HCT116 (cell line): ENCODE measurements at regions not wholly inside any gene's neighbourhood (a gene's known extent, or its start where the extent isn't known, plus 50 kb on each side); places are given as distances from the start of the nearest gene placed in this dataset.

Experiments used
- ATAC-seq: fragments of 200-7000 bp; cut with Tn5 transposase; 2 replicates; pipeline ENCODE4 v1.9.1; 2020; ENCODE audit warnings: mild to moderate bottlenecking, moderate library complexity
- BruUV-seq: library from RNA; stranded (reverse); fragments of 400-500 nt; replicated peaks from 2 replicates; lab custom pipeline; 2021; lab: Mats Ljungman, UMichigan
- CTCF ChIA-PET: fragments of 300-600 bp; sonication (Branson Sonifier 250); formaldehyde crosslinking; loops from one replicate; lab custom pipeline; 2021; ENCODE audit warnings: antibody characterized with exemption; lab: Charles Lee
- POLR2A ChIA-PET: fragments of 300-600, 350-600 bp; sonication (Branson Sonifier 250); formaldehyde crosslinking; loops from one replicate; lab custom pipeline; 2021; ENCODE audit warnings: antibody characterized with exemption; lab: Charles Lee
- RAD21 ChIA-PET, 2 experiments: fragments of 300-600 bp; sonication (Branson Sonifier 250); formaldehyde crosslinking; loops; one replicate each; lab custom pipeline; 2023; ENCODE audit warnings: low total read pairs in 2 of 2; ENCODE audit not compliant: uncharacterized antibody in 2 of 2, unreplicated experiment in 2 of 2, low non-redundant PET in 1 of 2; lab: Charles Lee
- DNase-seq: peaks from one replicate; pipeline ENCODE4 v3.0.0-alpha.2; 2010; ENCODE audit warnings: low read depth, low spot score
- H2AFZ ChIP-seq: fragments of 200-600 bp; shearing (Covaris generic), sonication (generic); 2 replicates; pipeline ENCODE4 v1.6.1; 2017; ENCODE audit warnings: low read depth, mixed run types, mixed read lengths, antibody characterized with exemption, low read length; ENCODE audit not compliant: poor library complexity, severe bottlenecking
- H3K27ac ChIP-seq: 2 replicates; pipeline ENCODE4 v1.5.1; 2012; ENCODE audit warnings: low read depth, low read length
- H3K27me3 ChIP-seq: fragments of 200-600 bp; sonication (generic); 2 replicates; pipeline ENCODE4 v1.6.1; 2016; ENCODE audit warnings: mixed run types, low read length, mixed read lengths; ENCODE audit not compliant: insufficient read depth
- H3K36me3 ChIP-seq, 2 experiments: fragments of 200-500 bp in 1 of 2; fragments of 200-600 bp in 1 of 2; sonication (Bioruptor generic) in 1 of 2; sonication (generic) in 1 of 2; 2 replicates each; pipeline versions ENCODE4 v1.5.1 to v1.6.1; 2014 to 2016; ENCODE audit warnings: low read length in 2 of 2, inconsistent platforms in 1 of 2, mixed read lengths in 1 of 2, mixed run types in 1 of 2; ENCODE audit not compliant: insufficient read depth in 2 of 2, control insufficient read depth in 1 of 2
- H3K4me1 ChIP-seq, 2 experiments: fragments of 200-600 bp in 1 of 2; sonication (generic) in 1 of 2; 2 replicates each; pipeline versions ENCODE4 v1.5.1 to v1.6.1; 2012 to 2017; ENCODE audit warnings: low read length in 2 of 2, inconsistent platforms in 1 of 2, mild to moderate bottlenecking in 1 of 2, mixed read lengths in 1 of 2, mixed run types in 1 of 2, moderate library complexity in 1 of 2; ENCODE audit not compliant: insufficient read depth in 2 of 2, control insufficient read depth in 1 of 2
- H3K4me2 ChIP-seq: fragments of 200-600 bp; sonication (generic); 2 replicates; pipeline ENCODE4 v1.6.1; 2017; ENCODE audit warnings: mixed run types, low read length, mixed read lengths
- H3K4me3 ChIP-seq, 2 experiments: fragments of 200-600 bp in 1 of 2; sonication (generic) in 1 of 2; replicated peaks in 1 of 2; 2 replicates each; pipeline ENCODE4 v1.5.1; 2011 to 2016; ENCODE audit warnings: low read length in 2 of 2, control low read depth in 1 of 2, low read depth in 1 of 2, mild to moderate bottlenecking in 1 of 2, mixed read lengths in 1 of 2, mixed run types in 1 of 2
- H3K79me2 ChIP-seq: fragments of 200-600 bp; sonication (generic); 2 replicates; pipeline ENCODE4 v1.6.1; 2017; ENCODE audit warnings: mild to moderate bottlenecking, mixed run types, low read length, moderate library complexity, mixed read lengths; ENCODE audit not compliant: insufficient read depth
- H3K9ac ChIP-seq: fragments of 200-600 bp; sonication (generic); 2 replicates; pipeline ENCODE4 v1.6.1; 2016; ENCODE audit warnings: low read length, mixed read lengths
- H3K9me2 ChIP-seq: fragments of 200-600 bp; sonication (generic), shearing (Covaris generic); 2 replicates; pipeline ENCODE4 v1.6.1; 2017; ENCODE audit warnings: mixed run types, mild to moderate bottlenecking, moderate library complexity; ENCODE audit not compliant: insufficient read depth
- H3K9me3 ChIP-seq, 2 experiments: fragments of 200-500 bp in 1 of 2; fragments of 200-600 bp in 1 of 2; sonication (Bioruptor generic) in 1 of 2; sonication (generic) in 1 of 2; 2 replicates each; pipeline ENCODE4 v1.6.1; 2014 to 2017; ENCODE audit warnings: low read length in 2 of 2, mixed read lengths in 2 of 2, inconsistent platforms in 1 of 2, low read depth in 1 of 2, mild to moderate bottlenecking in 1 of 2, mixed run types in 1 of 2, moderate library complexity in 1 of 2; ENCODE audit not compliant: control insufficient read depth in 1 of 2, insufficient read depth in 1 of 2
- H4K20me1 ChIP-seq: fragments of 200-600 bp; sonication (generic), shearing (Covaris generic); 2 replicates; pipeline ENCODE4 v1.6.1; 2017; ENCODE audit warnings: mixed run types, mild to moderate bottlenecking, moderate library complexity; ENCODE audit not compliant: insufficient read depth
- CBX3 ChIP-seq: IDR thresholded peaks from 2 replicates; pipeline ENCODE4 v1.6.1; 2012; ENCODE audit warnings: low read depth
- CEBPB ChIP-seq: IDR thresholded peaks from 2 replicates; pipeline ENCODE4 v1.6.1; 2012; ENCODE audit warnings: low read depth
- CTCF ChIP-seq, 3 experiments: fragments of 200-600 bp in 1 of 3; sonication (generic) in 1 of 3; IDR thresholded peaks in 2 of 3; conservative IDR thresholded peaks in 1 of 3; 2 replicates each; pipeline ENCODE4 v1.5.1; 2012 to 2017; ENCODE audit warnings: low read depth in 2 of 3, low read length in 2 of 3, antibody characterized with exemption in 1 of 3, borderline replicate concordance in 1 of 3, control low read depth in 1 of 3, mild to moderate bottlenecking in 1 of 3, mixed read lengths in 1 of 3, mixed run types in 1 of 3, moderate library complexity in 1 of 3; ENCODE audit not compliant: insufficient read depth in 1 of 3
- ELF1 ChIP-seq: IDR thresholded peaks from 2 replicates; pipeline ENCODE4 v1.6.1; 2012; ENCODE audit warnings: low read depth, borderline replicate concordance
- EZH2 ChIP-seq: fragments of 200-600 bp; sonication (generic); IDR thresholded peaks from 2 replicates; pipeline ENCODE4 v1.6.1; 2017; ENCODE audit warnings: antibody characterized with exemption, mixed run types
- EZH2phosphoT487 ChIP-seq: fragments of 200-600 bp; IDR thresholded peaks from 2 replicates; pipeline ENCODE4 v1.6.1; 2018; ENCODE audit warnings: antibody characterized with exemption, borderline replicate concordance
- FOSL1 ChIP-seq: IDR thresholded peaks from 2 replicates; pipeline ENCODE4 v1.6.1; 2012; ENCODE audit warnings: low read depth
- JUND ChIP-seq: IDR thresholded peaks from 2 replicates; pipeline ENCODE4 v1.6.1; 2012
- MAX ChIP-seq: IDR thresholded peaks from 2 replicates; pipeline ENCODE4 v1.6.1; 2012
- POLR2A ChIP-seq: IDR thresholded peaks from 2 replicates; pipeline ENCODE4 v1.7.0; 2011; ENCODE audit warnings: borderline replicate concordance; ENCODE audit not compliant: insufficient read depth, insufficient read length; ENCODE audit errors: extremely low read depth
- POLR2AphosphoS5 ChIP-seq: IDR thresholded peaks from 2 replicates; pipeline ENCODE4 v1.6.1; 2011; ENCODE audit warnings: mild to moderate bottlenecking, low read depth, low read length, moderate library complexity
- RAD21 ChIP-seq: IDR thresholded peaks from 2 replicates; pipeline ENCODE4 v1.6.1; 2012; ENCODE audit warnings: low read depth, mild to moderate bottlenecking
- SRF ChIP-seq: IDR thresholded peaks from 2 replicates; pipeline ENCODE4 v1.6.1; 2012; ENCODE audit warnings: low read depth
- TCF7L2 ChIP-seq: IDR thresholded peaks from 2 replicates; pipeline ENCODE4 v1.7.0; 2011; ENCODE audit warnings: borderline replicate concordance, inconsistent platforms; ENCODE audit not compliant: insufficient read depth, insufficient read length; ENCODE audit errors: extremely low read depth
- ZBTB33 ChIP-seq: IDR thresholded peaks from 2 replicates; pipeline ENCODE4 v1.6.1; 2011; ENCODE audit warnings: mild to moderate bottlenecking, low read length, moderate library complexity; ENCODE audit not compliant: insufficient replicate concordance; ENCODE audit errors: extremely low read depth
- ZFX ChIP-seq: fragments of 450-650 bp; IDR thresholded peaks from 2 replicates; pipeline ENCODE4 v1.6.1; 2017
- intact Hi-C: fragments of 100-400 bp; cut with micrococcal nuclease; formaldehyde crosslinking; loops from 2 replicates; pipeline ENCODE4 v1.10.0; 2022

GRCh38 chr11:123246749-123247495 is 51.9 kb upstream of the CLMP start (continued):
- no peak for TF ChIP-seq ZBTB33
- TF ChIP-seq ELF1, result no peak
- no peak for TF ChIP-seq POLR2AphosphoS5
- TF ChIP-seq EZH2, result no peak
- TF ChIP-seq RAD21, result peak; percentile 93

- no peaks in the 10 kb centered on the region for H3K79me2 ChIP-seq
- TF ChIP-seq TCF7L2 (no peak), EZH2phosphoT487 (no peak), CTCF (IDR thresholded peaks at IDR 0.05 in 2 of 3, conservative IDR thresholded peaks at IDR 0.05 in 1 of 3; ENCODE audit: borderline replicate concordance in 1 of 3, insufficient read depth in 1 of 3, low read depth in 2 of 3, low read length in 2 of 3) (no peak), CBX3 (no peak), SRF (no peak), ELF1 (no peak), ZBTB33 (no peak), POLR2AphosphoS5 (no peak), RAD21 (no peak), MAX (no peak), JUND (no peak), POLR2A (no peak), ZFX (no peak), FOSL1 (no peak), CEBPB (no peak)
- TF ChIP-seq, all 23 proteins: peak for 0
- no peak overlapping the region for H3K27ac ChIP-seq
- no peaks in the 10 kb centered on the region for H3K9me2 ChIP-seq
- H3K36me3 ChIP-seq, result no peaks in the 10 kb centered on the region
- ChIA-PET POLR2A (no interaction called here), CTCF (interaction anchor here (1.2 to 3.6 kb wide), 4 partner anchors 16 to 142 kb away, joined by 3 to 69 read pairs (median 32); no protein-coding TSS in a partner anchor), RAD21 (no interaction called here)
- no peaks in the 10 kb centered on the region for H4K20me1 ChIP-seq
- H3K27me3 ChIP-seq, result no peaks in the 10 kb centered on the region
- H3K4me2 ChIP-seq, result no peak overlapping the region
- no peak overlapping the region for H2AFZ ChIP-seq
- DNase-seq, result no peak
- no peaks in the 10 kb centered on the region for H3K9me3 ChIP-seq
- no peak overlapping the region for H3K4me3 ChIP-seq
- no peak overlapping the region for H3K9ac ChIP-seq
- peaks cover 0 to 15% of the 10 kb centered on the region in 2 experiments; a peak in 2 of 4 replicates for H3K4me1 ChIP-seq
- no TSS peak for BruUV-seq
- intact Hi-C loops, result no loop called here
- ATAC-seq, result no peak
Observed at GRCh38 chr11:123245567-123245966, 50.5 kb upstream of the CLMP start.
